ENCODE measurements at regions not wholly inside any gene's neighbourhood (a gene's known extent, or its start where the extent isn't known, plus 50 kb on each side); places are given as distances from the start of the nearest gene placed in this dataset.

DNA sequence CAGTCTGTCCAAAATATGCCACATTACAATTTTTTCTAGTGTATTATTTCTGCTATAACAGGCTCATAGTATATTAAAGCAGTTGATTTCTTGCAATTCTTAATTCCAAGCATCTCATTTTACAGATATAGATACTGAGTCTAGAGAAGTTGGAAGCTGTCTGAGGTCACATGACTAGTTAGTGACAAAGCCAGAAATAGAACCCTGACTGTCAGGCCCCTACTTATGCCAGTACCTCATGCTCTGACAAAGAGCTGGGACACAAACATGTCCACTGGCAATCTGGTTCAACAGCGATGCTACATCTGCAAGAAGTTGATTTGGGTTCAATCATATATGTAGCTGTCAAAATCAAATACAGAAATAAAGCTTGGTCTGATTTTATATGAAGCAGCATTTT lies 750.4 kb upstream of the FAM98A start:
- TF ChIP-seq POLR2A (IDR thresholded peaks at IDR 0.05) = no peak
- no peak for TF ChIP-seq CTCF (IDR thresholded peaks at IDR 0.05)
